ENCODE measurements at regions not wholly inside any gene's neighbourhood (a gene's known extent, or its start where the extent isn't known, plus 50 kb on each side); places are given as distances from the start of the nearest gene placed in this dataset.

- TF ChIP-seq ZFX (IDR thresholded peaks at IDR 0.05; ENCODE audit: borderline replicate concordance) (no peak), CTCF (IDR thresholded peaks at IDR 0.05) (no peak)
Observed at GRCh38 chr3:64974401-64974800, 286.6 kb upstream of the ADAMTS9 start.

GRCh38 chr3:64972793-64973192 lies 285.0 kb upstream of the ADAMTS9 start:
- no peak for TF ChIP-seq CTCF (IDR thresholded peaks at IDR 0.05)
- no peak for TF ChIP-seq ZFX (IDR thresholded peaks at IDR 0.05; ENCODE audit: borderline replicate concordance)
- no peak overlapping the region for H3K27ac ChIP-seq

More at GRCh38 chr3:64974401-64974800, 286.6 kb upstream of the ADAMTS9 start:
- no peak overlapping the region for H3K27ac ChIP-seq

GRCh38 chr3:64971602-64972001 lies 283.8 kb upstream of the ADAMTS9 start:
- no peak overlapping the region for H3K27ac ChIP-seq
- no peak for TF ChIP-seq ZFX (IDR thresholded peaks at IDR 0.05; ENCODE audit: borderline replicate concordance)
- no peak for TF ChIP-seq CTCF (IDR thresholded peaks at IDR 0.05)

- TF ChIP-seq CTCF (IDR thresholded peaks at IDR 0.05) (no peak), ZFX (IDR thresholded peaks at IDR 0.05; ENCODE audit: borderline replicate concordance) (no peak)
- no peak overlapping the region for H3K27ac ChIP-seq
Observed at GRCh38 chr3:64970634-64971033, 282.8 kb upstream of the ADAMTS9 start.

GRCh38 chr3:64961301-64961700 lies 273.5 kb upstream of the ADAMTS9 start:
- TF ChIP-seq ZFX (IDR thresholded peaks at IDR 0.05; ENCODE audit: borderline replicate concordance) (no peak), CTCF (IDR thresholded peaks at IDR 0.05) (no peak)
- no peak overlapping the region for H3K27ac ChIP-seq

- TF ChIP-seq ZFX (IDR thresholded peaks at IDR 0.05; ENCODE audit: borderline replicate concordance): no peak
- TF ChIP-seq CTCF (IDR thresholded peaks at IDR 0.05): no peak
- no peak overlapping the region for H3K27ac ChIP-seq
Observed at GRCh38 chr3:64958199-64958843, 270.5 kb upstream of the ADAMTS9 start.

GRCh38 chr3:64957408-64958198 lies 269.8 kb upstream of the ADAMTS9 start:
- H3K27ac ChIP-seq: no peak overlapping the region

More at GRCh38 chr3:64957408-64958198, 269.8 kb upstream of the ADAMTS9 start:
- no peak for TF ChIP-seq CTCF (IDR thresholded peaks at IDR 0.05)
- no peak for TF ChIP-seq ZFX (IDR thresholded peaks at IDR 0.05; ENCODE audit: borderline replicate concordance)
